Psoas muscle (tissue), 7 donors: ENCODE measurements at regions not wholly inside any gene's neighbourhood (a gene's known extent, or its start where the extent isn't known, plus 50 kb on each side); places are given as distances from the start of the nearest gene placed in this dataset.

Experiments
- ATAC-seq, 4 donors: fragments of 200-7000 bp; cut with Tn5 transposase; one replicate each; pipeline ENCODE4 v1.9.1; 2020; ENCODE audit warnings: moderate library complexity in 3 of 4, mild to moderate bottlenecking in 2 of 4
- DNase-seq, 2 donors: peaks; one replicate each; pipeline ENCODE4 v3.0.0-alpha.2; 2020
- H3K27ac ChIP-seq: fragments of 200-600 bp; one replicate; pipeline ENCODE4 v1.8.0; 2022
- H3K27me3 ChIP-seq, 3 donors: fragments of 200-600 bp in 1 of 3; one replicate each; pipeline versions ENCODE4 v1.6.1 to v1.8.0; 2013 to 2022; ENCODE audit warnings: low read length in 2 of 3, mild to moderate bottlenecking in 2 of 3, moderate library complexity in 1 of 3; ENCODE audit not compliant: insufficient read depth in 3 of 3
- H3K36me3 ChIP-seq, 2 donors: fragments of 200-600 bp in 1 of 2; one replicate each; pipeline versions ENCODE4 v1.6.1 to v1.8.0; 2013 to 2022; ENCODE audit warnings: low read depth in 1 of 2, mild to moderate bottlenecking in 1 of 2, moderate library complexity in 1 of 2; ENCODE audit not compliant: insufficient read depth in 1 of 2
- H3K4me1 ChIP-seq: fragments of 200-600 bp; one replicate; pipeline ENCODE4 v1.8.0; 2022
- H3K4me3 ChIP-seq: fragments of 200-600 bp; one replicate; pipeline ENCODE4 v1.8.0; 2022; ENCODE audit warnings: mild to moderate bottlenecking
- H3K9me3 ChIP-seq: fragments of 200-600 bp; one replicate; pipeline ENCODE4 v1.8.0; 2022
- WGBS, 3 donors: extraction: QIAGEN DNeasy Blood & Tissue Kit; methylation state at CpG; one replicate each; pipeline versions ENCODE4 v1.1.6 to v1.1.7; 2013; 5-methylcytosine and 5-hydroxymethylcytosine counted together
- intact Hi-C, 2 donors: fragments of 100-400 bp; cut with DNase I; formaldehyde crosslinking; loops; one replicate each; pipeline versions ENCODE4 v1.11.0 to v1.14.2; 2022
- TF ChIP-seq, protein P1 (sequence below): fragments of 200-600 bp; IDR thresholded peaks from one replicate; pipeline ENCODE4 v1.8.0; 2022; ENCODE audit warnings: antibody characterized with exemption
- donor health status: healthy with polysubstance abuse.
- donor health status: DM: no; HTN: no; CAD: no; lungs with moderate emphysema.
- donor health status: Bipolar disorder and iron deficiency.
- donor health status: healthy.
- donor health status: DM: yes; HTN: yes; CAD: no.
- donor health status: DM: no; HTN: no; CAD: no.
- donor health status: DM: yes; HTN: yes; CAD: no.

DNA sequence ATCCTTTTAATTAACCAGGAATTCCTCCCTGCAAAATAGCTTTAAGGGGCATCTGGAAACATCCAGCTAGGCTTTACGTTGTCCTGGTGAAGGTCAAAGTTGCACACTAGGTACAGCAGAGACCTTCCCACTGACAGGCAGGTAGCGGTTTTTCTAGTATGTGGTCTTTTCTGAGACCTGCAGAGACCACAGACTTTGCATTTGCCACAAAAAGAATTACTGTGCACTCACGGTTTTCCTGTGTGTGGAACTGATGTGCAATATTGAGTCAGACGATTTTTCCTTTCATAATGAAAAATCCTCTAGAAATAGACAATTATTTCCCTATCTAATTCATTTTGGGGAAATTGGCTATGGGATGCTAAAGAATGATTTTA lies 417.0 kb upstream of the ADAMTSL1 start:
- H3K4me3 ChIP-seq: no peak overlapping the region
- intact Hi-C loops: no loop called here
- ATAC-seq (no peak), DNase-seq (no peak)
- no peaks in the 10 kb centered on the region for H3K27me3 ChIP-seq
- no peaks in the 10 kb centered on the region for H3K9me3 ChIP-seq
- TF ChIP-seq, protein P1, sequence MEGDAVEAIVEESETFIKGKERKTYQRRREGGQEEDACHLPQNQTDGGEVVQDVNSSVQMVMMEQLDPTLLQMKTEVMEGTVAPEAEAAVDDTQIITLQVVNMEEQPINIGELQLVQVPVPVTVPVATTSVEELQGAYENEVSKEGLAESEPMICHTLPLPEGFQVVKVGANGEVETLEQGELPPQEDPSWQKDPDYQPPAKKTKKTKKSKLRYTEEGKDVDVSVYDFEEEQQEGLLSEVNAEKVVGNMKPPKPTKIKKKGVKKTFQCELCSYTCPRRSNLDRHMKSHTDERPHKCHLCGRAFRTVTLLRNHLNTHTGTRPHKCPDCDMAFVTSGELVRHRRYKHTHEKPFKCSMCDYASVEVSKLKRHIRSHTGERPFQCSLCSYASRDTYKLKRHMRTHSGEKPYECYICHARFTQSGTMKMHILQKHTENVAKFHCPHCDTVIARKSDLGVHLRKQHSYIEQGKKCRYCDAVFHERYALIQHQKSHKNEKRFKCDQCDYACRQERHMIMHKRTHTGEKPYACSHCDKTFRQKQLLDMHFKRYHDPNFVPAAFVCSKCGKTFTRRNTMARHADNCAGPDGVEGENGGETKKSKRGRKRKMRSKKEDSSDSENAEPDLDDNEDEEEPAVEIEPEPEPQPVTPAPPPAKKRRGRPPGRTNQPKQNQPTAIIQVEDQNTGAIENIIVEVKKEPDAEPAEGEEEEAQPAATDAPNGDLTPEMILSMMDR: no peak
- H3K4me1 ChIP-seq: no peaks in the 10 kb centered on the region
- WGBS, 3 donors: 46 to 55% (median 51%) methylated on average over 4 of the region's 4 CpGs
- no peaks in the 10 kb centered on the region for H3K36me3 ChIP-seq
- H3K27ac ChIP-seq: no peak overlapping the region

DNA sequence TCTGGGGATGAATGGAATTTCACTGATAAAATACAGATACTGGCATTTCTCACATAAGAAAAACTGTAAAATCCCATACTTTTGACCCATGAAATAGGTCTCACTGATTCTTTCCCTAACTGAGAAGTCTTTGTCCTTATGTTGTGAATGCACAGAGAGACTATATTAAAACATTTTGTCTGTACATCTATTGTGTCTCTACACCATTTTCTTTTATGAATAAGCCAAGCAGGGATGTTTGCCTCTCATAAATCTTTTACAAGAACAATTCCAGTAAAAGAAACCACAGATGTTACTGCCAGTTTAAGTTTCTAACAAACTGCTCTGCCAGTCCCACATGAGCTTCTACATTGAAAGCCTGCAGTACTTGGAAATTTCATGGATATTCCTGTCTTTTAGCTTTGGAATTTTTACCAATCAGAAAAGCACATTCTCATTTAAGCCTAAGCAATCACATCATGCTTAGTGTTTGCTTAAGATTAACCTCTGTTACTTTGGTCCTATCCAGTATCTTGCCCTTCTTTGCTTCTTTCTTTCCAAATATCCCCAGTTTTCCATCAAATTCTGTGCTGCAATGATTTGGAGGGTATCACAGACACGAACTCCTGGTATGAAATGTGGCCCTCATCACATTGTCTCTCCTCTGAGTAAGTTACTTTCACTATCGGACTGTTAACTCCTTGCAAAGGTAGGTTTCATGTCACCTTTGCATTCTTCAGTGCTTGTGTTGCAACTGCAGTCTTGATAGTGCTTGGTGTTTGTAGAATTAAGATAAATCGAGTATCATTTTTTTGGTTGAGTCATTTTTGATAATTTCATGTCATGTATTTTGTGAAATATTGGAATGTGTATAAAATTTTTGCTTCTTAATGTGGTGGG lies 415.1 kb upstream of the ADAMTSL1 start:
- Histone ChIP-seq H3K36me3 (no peaks in the 10 kb centered on the region), H3K27ac (no peak overlapping the region), H3K27me3 (no peaks in the 10 kb centered on the region), H3K4me3 (no peak overlapping the region), H3K4me1 (no peaks in the 10 kb centered on the region), H3K9me3 (no peaks in the 10 kb centered on the region)
- no peak for ATAC-seq
- 64 to 73% (median 70%) methylated on average over 3 of the region's 3 CpGs for WGBS, 3 donors
- TF ChIP-seq, protein P1: no peak
- no peak for DNase-seq
- intact Hi-C loops: no loop called here

DNA sequence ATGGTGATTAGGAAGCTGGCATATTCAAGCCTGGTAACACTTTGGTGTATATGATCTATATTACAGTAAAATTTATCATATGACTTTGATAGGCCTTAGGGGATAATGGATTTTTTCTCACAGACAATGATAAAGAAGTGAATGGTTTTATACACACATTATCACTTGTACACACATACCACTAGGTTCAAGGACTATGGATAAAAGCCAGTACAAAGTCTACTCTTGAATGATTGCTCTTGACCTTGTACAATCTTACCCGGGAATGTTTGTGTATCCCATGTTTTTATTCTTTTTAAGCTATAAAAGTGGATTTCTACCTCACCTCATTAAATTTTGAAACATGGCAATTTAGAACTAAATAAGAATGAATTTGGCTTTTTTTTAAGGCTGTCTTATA lies 414.5 kb upstream of the ADAMTSL1 start:
- Histone ChIP-seq H3K27me3 (no peaks in the 10 kb centered on the region), H3K4me1 (no peaks in the 10 kb centered on the region), H3K36me3 (no peaks in the 10 kb centered on the region), H3K9me3 (no peaks in the 10 kb centered on the region), H3K4me3 (no peak overlapping the region), H3K27ac (no peak overlapping the region)
- ATAC-seq (no peak), DNase-seq (no peak)
- WGBS, 3 donors: 81 to 86% (median 84%) methylated on average over 1 of the region's 1 CpG
- intact Hi-C loops: no loop called here
- TF ChIP-seq, protein P1: no peak

DNA sequence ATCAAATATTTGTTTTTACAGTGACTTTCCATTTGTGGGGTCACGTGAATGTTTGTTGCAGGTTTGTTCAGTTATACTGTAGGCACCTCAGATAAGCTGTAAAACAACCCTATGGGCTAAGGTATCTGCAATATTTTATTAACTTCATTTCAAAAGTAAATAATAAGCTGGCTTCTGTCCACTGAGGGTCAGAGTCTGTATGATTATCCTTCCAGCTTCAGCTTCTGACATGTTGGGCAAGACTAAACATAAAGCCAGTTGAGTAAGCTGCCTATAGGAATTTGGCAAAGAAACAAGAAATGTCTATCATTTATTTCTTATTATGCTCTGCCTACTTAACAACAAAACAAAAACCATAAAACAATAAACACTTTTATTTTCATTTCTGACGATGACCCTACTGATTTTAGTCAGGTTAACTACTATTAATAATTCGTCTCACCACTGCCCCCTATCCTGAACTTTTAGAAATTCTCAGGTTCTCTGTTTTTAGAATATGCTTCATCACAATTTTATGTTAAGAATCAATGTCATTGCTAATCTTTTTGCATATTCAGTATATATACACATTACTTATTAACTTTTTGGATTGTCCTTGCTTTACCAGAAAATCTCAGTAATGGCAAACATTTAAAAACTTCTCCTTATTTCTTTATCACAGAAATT lies 413.6 kb upstream of the ADAMTSL1 start:
- Histone ChIP-seq H3K4me3 (no peak overlapping the region), H3K9me3 (no peaks in the 10 kb centered on the region), H3K36me3 (no peaks in the 10 kb centered on the region), H3K27me3 (no peaks in the 10 kb centered on the region), H3K27ac (no peak overlapping the region), H3K4me1 (no peaks in the 10 kb centered on the region)
- DNase-seq (no peak), ATAC-seq (no peak)
- WGBS, 3 donors: 77 to 83% (median 79%) methylated on average over 3 of the region's 3 CpGs
- intact Hi-C loops: no loop called here
- TF ChIP-seq, protein P1: no peak
